HEK293 (cell line): ENCODE measurements at regions not wholly inside any gene's neighbourhood (a gene's known extent, or its start where the extent isn't known, plus 50 kb on each side); places are given as distances from the start of the nearest gene placed in this dataset.

Experiments used
- CTCF ChIA-PET: fragments of 350-600 bp; formaldehyde crosslinking; extraction: SDS; loops from one replicate; lab custom pipeline; 2021; ENCODE audit warnings: antibody characterized with exemption; lab: Yijun Ruan, JAX
- POLR2A ChIA-PET: fragments of 300-600 bp; formaldehyde crosslinking; extraction: SDS; loops from one replicate; lab custom pipeline; 2020; ENCODE audit warnings: antibody characterized with exemption, inconsistent platforms; lab: Yijun Ruan, JAX
- H3K27ac ChIP-seq: fragments of 200-500 bp; sonication (Bioruptor generic); 2 replicates; pipeline ENCODE4 v1.5.1; 2014; ENCODE audit warnings: low read depth, low read length, control low read depth, inconsistent platforms; ENCODE audit errors: extremely low read depth
- H3K36me3 ChIP-seq, 2 experiments: fragments of 200-500 bp in 1 of 2; sonication (Bioruptor generic) in 1 of 2; 1 replicate in 1 of 2; 2 replicates in 1 of 2; pipeline ENCODE4 v1.5.1; 2014 to 2017; ENCODE audit warnings: inconsistent platforms in 2 of 2, low read length in 2 of 2; ENCODE audit not compliant: control insufficient read depth in 2 of 2, insufficient read depth in 1 of 2
- H3K4me1 ChIP-seq: fragments of 200-500 bp; sonication (Bioruptor generic); 2 replicates; pipeline ENCODE4 v1.5.1; 2014; ENCODE audit warnings: mild to moderate bottlenecking, low read length, inconsistent platforms; ENCODE audit not compliant: control insufficient read depth, insufficient read depth
- H3K4me3 ChIP-seq: 2 replicates; pipeline ENCODE4 v1.5.1; 2011; ENCODE audit warnings: low read depth, mild to moderate bottlenecking, control low read depth, low read length, moderate library complexity
- H3K9me3 ChIP-seq: fragments of 200-500 bp; sonication (Bioruptor generic); 2 replicates; pipeline ENCODE4 v1.5.1; 2014; ENCODE audit warnings: low read depth, low read length, inconsistent platforms; ENCODE audit not compliant: control insufficient read depth, insufficient read depth
- FEZF1 ChIP-seq: fragments of 450-650 bp; formaldehyde crosslinking; IDR thresholded peaks from 2 replicates; pipeline ENCODE4 v1.5.1; 2016; ENCODE audit warnings: missing biosample characterization, missing genetic modification characterization
- PRDM2 ChIP-seq: fragments of 450-650 bp; formaldehyde crosslinking; IDR thresholded peaks from 2 replicates; pipeline ENCODE4 v1.5.1; 2016; ENCODE audit warnings: missing biosample characterization, missing genetic modification characterization, borderline replicate concordance
- TCF7L2 ChIP-seq: IDR thresholded peaks from 2 replicates; pipeline ENCODE4 v1.6.1; 2011; ENCODE audit warnings: low read depth, mild to moderate bottlenecking, inconsistent platforms, low read length, moderate library complexity, borderline replicate concordance
- ZBTB48 ChIP-seq: fragments of 450-650 bp; formaldehyde crosslinking; IDR thresholded peaks from 2 replicates; pipeline ENCODE4 v1.5.1; 2016; ENCODE audit warnings: missing biosample characterization, missing genetic modification characterization
- ZBTB49 ChIP-seq: fragments of 450-650 bp; formaldehyde crosslinking; IDR thresholded peaks from 2 replicates; pipeline ENCODE4 v1.5.1; 2016; ENCODE audit warnings: missing biosample characterization, missing genetic modification characterization, low read depth
- ZEB2 ChIP-seq: fragments of 450-650 bp; formaldehyde crosslinking; IDR thresholded peaks from 2 replicates; pipeline ENCODE4 v1.5.1; 2016; ENCODE audit warnings: missing biosample characterization, missing genetic modification characterization
- ZFP41 ChIP-seq: fragments of 450-650 bp; formaldehyde crosslinking; IDR thresholded peaks from 2 replicates; pipeline ENCODE4 v1.5.1; 2016; ENCODE audit warnings: missing biosample characterization, missing genetic modification characterization, borderline replicate concordance
- ZNF266 ChIP-seq: fragments of 450-650 bp; formaldehyde crosslinking; IDR thresholded peaks from 2 replicates; pipeline ENCODE4 v1.5.1; 2016; ENCODE audit warnings: missing biosample characterization, missing genetic modification characterization, low read depth
- ZNF324 ChIP-seq: fragments of 450-650 bp; formaldehyde crosslinking; IDR thresholded peaks from 2 replicates; pipeline ENCODE4 v1.5.1; 2016; ENCODE audit warnings: missing biosample characterization, missing genetic modification characterization
- ZNF350 ChIP-seq: fragments of 450-650 bp; formaldehyde crosslinking; IDR thresholded peaks from 2 replicates; pipeline ENCODE4 v1.5.0; 2017; ENCODE audit warnings: missing biosample characterization, mild to moderate bottlenecking, missing genetic modification characterization
- ZNF394 ChIP-seq: fragments of 450-650 bp; formaldehyde crosslinking; IDR thresholded peaks from 2 replicates; pipeline ENCODE4 v1.5.1; 2016; ENCODE audit warnings: missing biosample characterization, missing genetic modification characterization, mild to moderate bottlenecking, moderate library complexity, borderline replicate concordance
- ZNF416 ChIP-seq: fragments of 450-650 bp; formaldehyde crosslinking; IDR thresholded peaks from 2 replicates; pipeline ENCODE4 v1.5.1; 2016; ENCODE audit warnings: missing biosample characterization, missing genetic modification characterization
- ZNF426 ChIP-seq: fragments of 450-650 bp; formaldehyde crosslinking; IDR thresholded peaks from 2 replicates; pipeline ENCODE4 v1.5.1; 2017; ENCODE audit warnings: missing biosample characterization, missing genetic modification characterization, mild to moderate bottlenecking, inconsistent platforms, moderate library complexity
- ZNF530 ChIP-seq: fragments of 450-650 bp; formaldehyde crosslinking; IDR thresholded peaks from 2 replicates; pipeline ENCODE4 v1.5.1; 2016; ENCODE audit warnings: low read depth, missing biosample characterization, missing genetic modification characterization
- ZNF544 ChIP-seq: fragments of 450-650 bp; formaldehyde crosslinking; IDR thresholded peaks from 2 replicates; pipeline ENCODE4 v1.5.0; 2017; ENCODE audit warnings: missing biosample characterization, missing genetic modification characterization
- ZNF629 ChIP-seq: fragments of 450-650 bp; formaldehyde crosslinking; IDR thresholded peaks from 2 replicates; pipeline ENCODE4 v1.5.1; 2017; ENCODE audit warnings: missing biosample characterization, missing genetic modification characterization
- ZNF664 ChIP-seq: fragments of 450-650 bp; formaldehyde crosslinking; IDR thresholded peaks from 2 replicates; pipeline ENCODE4 v1.5.1; 2016; ENCODE audit warnings: missing biosample characterization, missing genetic modification characterization
- ZNF677 ChIP-seq: fragments of 450-650 bp; IDR thresholded peaks from 2 replicates; pipeline ENCODE4 v1.5.0; 2018; ENCODE audit warnings: missing biosample characterization, mild to moderate bottlenecking, missing genetic modification characterization, moderate library complexity
- ZNF785 ChIP-seq: fragments of 450-650 bp; formaldehyde crosslinking; IDR thresholded peaks from 2 replicates; pipeline ENCODE4 v1.5.1; 2016; ENCODE audit warnings: missing biosample characterization, missing genetic modification characterization
- ZNF830 ChIP-seq: fragments of 450-650 bp; IDR thresholded peaks from 2 replicates; pipeline ENCODE4 v1.5.0; 2018; ENCODE audit warnings: missing biosample characterization, missing genetic modification characterization, low read depth, mild to moderate bottlenecking, moderate library complexity
- ZNF837 ChIP-seq: fragments of 450-650 bp; formaldehyde crosslinking; IDR thresholded peaks from 2 replicates; pipeline ENCODE4 v1.5.1; 2016; ENCODE audit warnings: missing biosample characterization, missing genetic modification characterization

- Histone ChIP-seq H3K36me3 (no peaks in the 10 kb centered on the region), H3K27ac (no peak overlapping the region), H3K9me3 (no peaks in the 10 kb centered on the region), H3K4me1 (peaks cover 9% of the 10 kb centered on the region), H3K4me3 (no peak overlapping the region)
- ChIA-PET POLR2A (no interaction called here), CTCF (no interaction called here)
- TF ChIP-seq PRDM2 (tag by site-specific recombination) (no peak), TCF7L2 (peak; percentile 70)
Measured at GRCh38 chr10:90418869-90419652, 438.8 kb downstream of the HTR7 start.

- no peak overlapping the region for H3K4me3 ChIP-seq
- CTCF ChIA-PET = no interaction called here
- POLR2A ChIA-PET = no interaction called here
- H3K9me3 ChIP-seq = no peaks in the 10 kb centered on the region
- H3K27ac ChIP-seq = no peak overlapping the region
- H3K36me3 ChIP-seq = no peaks in the 10 kb centered on the region
- TF ChIP-seq FEZF1 (tag by site-specific recombination) (0 out of 2 replicates have a peak, but pooled peaks have one; percentile 33), ZNF324 (tag by site-specific recombination) (no peak)
- H3K4me1 ChIP-seq = peaks cover 9% of the 10 kb centered on the region
Measured at GRCh38 chr10:90420637-90421318, 437.1 kb downstream of the HTR7 start.

- H3K27ac ChIP-seq = no peak overlapping the region
- no peaks in the 10 kb centered on the region for H3K36me3 ChIP-seq
- peaks cover 9% of the 10 kb centered on the region for H3K4me1 ChIP-seq
- no peak overlapping the region for H3K4me3 ChIP-seq
- ChIA-PET POLR2A (no interaction called here), CTCF (no interaction called here)
- no peaks in the 10 kb centered on the region for H3K9me3 ChIP-seq
- 0 out of 2 replicates have a peak, but pooled peaks have one; percentile 30 for TF ChIP-seq ZNF530 (tag by site-specific recombination)
- no peak for TF ChIP-seq ZNF677 (tag by site-specific recombination)
- TF ChIP-seq ZNF785 = no peak
- no peak for TF ChIP-seq ZBTB49 (tag by site-specific recombination)
- TF ChIP-seq ZNF350 (tag by site-specific recombination) = no peak
- peak; percentile 23; the same call in 1 of the 2 replicates for TF ChIP-seq ZNF664 (tag by site-specific recombination)
- TF ChIP-seq FEZF1 (tag by site-specific recombination) = no peak
- TF ChIP-seq ZFP41 (tag by site-specific recombination) = no peak
- TF ChIP-seq ZEB2 (tag by site-specific recombination) = no peak
- no peak for TF ChIP-seq ZNF544 (tag by site-specific recombination)
- no peak for TF ChIP-seq ZNF416 (tag by site-specific recombination)
- TF ChIP-seq ZNF426 = peak; percentile 82
- peak; percentile 86; the same call in 1 of the 2 replicates for TF ChIP-seq ZNF394
- TF ChIP-seq ZNF837 = no peak
- peak; percentile 29; the same call in 1 of the 2 replicates for TF ChIP-seq ZNF629
- no peak for TF ChIP-seq ZNF266 (tag by site-specific recombination)
- TF ChIP-seq ZBTB48 (tag by site-specific recombination) = no peak
- TF ChIP-seq ZNF830 = no peak
Measured at GRCh38 chr10:90421874-90422273, 436.0 kb downstream of the HTR7 start.
